Activated T-cell treated with anti-CD3 and anti-CD28 coated beads, Interleukin-2, amount 50 U/mL, for 72 hours (primary cell): ENCODE measurements at regions not wholly inside any gene's neighbourhood (a gene's known extent, or its start where the extent isn't known, plus 50 kb on each side); places are given as distances from the start of the nearest gene placed in this dataset.
"Not testable (repeated sequence)": the region's sequence is repeated elsewhere in the genome, so short reads cannot be mapped to it uniquely, and the experiment has no call there.

Experiments used
- ATAC-seq, 2 donors: fragments of 150-1000 bp; cut with Tn5 transposase; replicated peaks in 1 of 2; 2 replicates each; pipeline ENCODE4 v1.10.0; 2021; ENCODE audit warnings: moderate library complexity in 2 of 2, mild to moderate bottlenecking in 1 of 2
- DNase-seq, 2 donors: peaks; one replicate each; pipeline ENCODE4 v3.0.0; 2021 to 2022; ENCODE audit warnings: mixed read lengths in 1 of 2
- H3K27ac Mint-ChIP-seq: one replicate; pipeline ENCODE4 v1.8.0; 2022; ENCODE audit warnings: mild to moderate bottlenecking, moderate library complexity, mixed read lengths
- H3K27me3 Mint-ChIP-seq: one replicate; pipeline ENCODE4 v1.8.0; 2022; ENCODE audit warnings: low read depth, mixed read lengths
- H3K36me3 Mint-ChIP-seq, 2 donors: one replicate each; pipeline ENCODE4 v1.8.0; 2022; ENCODE audit warnings: mixed read lengths in 2 of 2, mild to moderate bottlenecking in 1 of 2; ENCODE audit not compliant: insufficient read depth in 2 of 2
- H3K4me1 Mint-ChIP-seq: one replicate; pipeline ENCODE4 v1.8.0; 2022; ENCODE audit warnings: low read depth, mixed read lengths
- H3K4me3 Mint-ChIP-seq, 2 donors: one replicate each; pipeline ENCODE4 v1.8.0; 2022; ENCODE audit warnings: mild to moderate bottlenecking in 2 of 2, mixed read lengths in 2 of 2, moderate library complexity in 2 of 2
- H3K9me3 Mint-ChIP-seq, 2 donors: one replicate each; pipeline ENCODE4 v1.8.0; 2022; ENCODE audit warnings: mixed read lengths in 2 of 2

- Mint-ChIP-seq H3K36me3 (no peaks in the 10 kb centered on the region), H3K9me3 (no peaks in the 10 kb centered on the region), H3K27me3 (peaks cover 7% of the 10 kb centered on the region), H3K4me1 (no peaks in the 10 kb centered on the region), H3K27ac (no peak overlapping the region), H3K4me3 (no peak overlapping the region)
- no peak for ATAC-seq
- no peak for DNase-seq
Observed at GRCh38 chr3:107221856-107222255, 155.4 kb upstream of the CCDC54 start.

- no peaks in the 10 kb centered on the region for H3K9me3 Mint-ChIP-seq
- no peaks in the 10 kb centered on the region for H3K4me1 Mint-ChIP-seq
- no peaks in the 10 kb centered on the region for H3K36me3 Mint-ChIP-seq
- DNase-seq (no peak), ATAC-seq (no peak)
- H3K27ac Mint-ChIP-seq = no peak overlapping the region
- H3K27me3 Mint-ChIP-seq = peaks cover 7% of the 10 kb centered on the region
- H3K4me3 Mint-ChIP-seq = no peak overlapping the region
Observed at GRCh38 chr3:107222907-107223306, 154.3 kb upstream of the CCDC54 start.

- Mint-ChIP-seq H3K27ac (no peak overlapping the region), H3K9me3 (no peaks in the 10 kb centered on the region), H3K27me3 (peaks cover 7% of the 10 kb centered on the region), H3K4me3 (no peak overlapping the region), H3K36me3 (no peaks in the 10 kb centered on the region), H3K4me1 (no peaks in the 10 kb centered on the region)
- DNase-seq = no peak
- no peak for ATAC-seq
Observed at GRCh38 chr3:107224026-107224596, 153.1 kb upstream of the CCDC54 start.

GRCh38 chr3:107227091-107227490 is 150.1 kb upstream of the CCDC54 start:
- Mint-ChIP-seq H3K36me3 (no peaks in the 10 kb centered on the region), H3K27ac (no peak overlapping the region), H3K4me3 (no peak overlapping the region), H3K4me1 (no peaks in the 10 kb centered on the region), H3K9me3 (no peaks in the 10 kb centered on the region), H3K27me3 (peaks cover 10% of the 10 kb centered on the region)
- ATAC-seq (no peak), DNase-seq (no peak)

GRCh38 chr3:107233877-107234276 is 143.4 kb upstream of the CCDC54 start:
- not testable (repeated sequence) for DNase-seq, H3K9me3 Mint-ChIP-seq, ATAC-seq, H3K4me3 Mint-ChIP-seq, H3K36me3 Mint-ChIP-seq, H3K27ac Mint-ChIP-seq
- H3K4me1 Mint-ChIP-seq = peaks cover 11% of the 10 kb centered on the region
- peaks cover 19% of the 10 kb centered on the region for H3K27me3 Mint-ChIP-seq

- DNase-seq (no peak), ATAC-seq (no peak)
- H3K9me3 Mint-ChIP-seq = no peaks in the 10 kb centered on the region
- H3K4me3 Mint-ChIP-seq = peak overlapping the region; percentile 55 to 90
- peaks cover 19% of the 10 kb centered on the region for H3K27me3 Mint-ChIP-seq
- peaks cover 16% of the 10 kb centered on the region for H3K4me1 Mint-ChIP-seq
- H3K36me3 Mint-ChIP-seq = no peaks in the 10 kb centered on the region
- peak overlapping the region; percentile 67 for H3K27ac Mint-ChIP-seq
Observed at GRCh38 chr3:107235193-107235927, 141.9 kb upstream of the CCDC54 start.

GRCh38 chr3:107235928-107236315 is 141.3 kb upstream of the CCDC54 start:
- DNase-seq (peak; percentile 51 to 67), ATAC-seq (peak; percentile 71 to 84)
- no peaks in the 10 kb centered on the region for H3K9me3 Mint-ChIP-seq
- peaks cover 20% of the 10 kb centered on the region for H3K4me1 Mint-ChIP-seq
- H3K4me3 Mint-ChIP-seq = peak overlapping the region; percentile 55 to 90
- peaks cover 19% of the 10 kb centered on the region for H3K27me3 Mint-ChIP-seq
- no peaks in the 10 kb centered on the region for H3K36me3 Mint-ChIP-seq
- H3K27ac Mint-ChIP-seq = peak overlapping the region; percentile 67

- Mint-ChIP-seq H3K4me1 (peaks cover 26% of the 10 kb centered on the region), H3K9me3 (no peaks in the 10 kb centered on the region), H3K27me3 (peaks cover 18% of the 10 kb centered on the region), H3K36me3 (no peaks in the 10 kb centered on the region), H3K4me3 (no peak overlapping the region), H3K27ac (no peak overlapping the region)
- DNase-seq (no peak), ATAC-seq (no peak)
Observed at GRCh38 chr3:107236655-107237337, 140.4 kb upstream of the CCDC54 start.

- ATAC-seq = no peak
- Mint-ChIP-seq H3K4me3 (peak overlapping the region in 1 of 2 donors; percentile 27), H3K27ac (no peak overlapping the region)
Observed at GRCh38 chr3:107238787-107239186, 138.5 kb upstream of the CCDC54 start.

GRCh38 chr3:107239703-107240102 is 137.5 kb upstream of the CCDC54 start:
- Mint-ChIP-seq H3K9me3 (no peaks in the 10 kb centered on the region), H3K36me3 (no peaks in the 10 kb centered on the region), H3K27me3 (peaks cover 13% of the 10 kb centered on the region), H3K27ac (no peak overlapping the region), H3K4me3 (peak overlapping the region; percentile 89 to 94), H3K4me1 (peaks cover 26% of the 10 kb centered on the region)
- ATAC-seq = no peak
- DNase-seq = no peak

More at GRCh38 chr3:107238787-107239186, 138.5 kb upstream of the CCDC54 start:
- Mint-ChIP-seq H3K27me3 (peaks cover 13% of the 10 kb centered on the region), H3K36me3 (no peaks in the 10 kb centered on the region), H3K9me3 (no peaks in the 10 kb centered on the region), H3K4me1 (peaks cover 26% of the 10 kb centered on the region)
- DNase-seq = no peak

- DNase-seq (peak; percentile 80 to 82), ATAC-seq (peak; percentile 92 to 96)
- peak overlapping the region; percentile 89 to 94 for H3K4me3 Mint-ChIP-seq
- peaks cover 25% of the 10 kb centered on the region for H3K4me1 Mint-ChIP-seq
- H3K27ac Mint-ChIP-seq = peak overlapping the region; percentile 33
- H3K9me3 Mint-ChIP-seq = no peaks in the 10 kb centered on the region
- no peaks in the 10 kb centered on the region for H3K36me3 Mint-ChIP-seq
- H3K27me3 Mint-ChIP-seq = peaks cover 12% of the 10 kb centered on the region
Observed at GRCh38 chr3:107240183-107241091, 136.8 kb upstream of the CCDC54 start.

GRCh38 chr3:107241217-107241616 is 136.0 kb upstream of the CCDC54 start:
- peak overlapping the region; percentile 89 to 94 for H3K4me3 Mint-ChIP-seq
- H3K9me3 Mint-ChIP-seq = no peaks in the 10 kb centered on the region
- no peaks in the 10 kb centered on the region for H3K36me3 Mint-ChIP-seq
- peaks cover 17% of the 10 kb centered on the region for H3K4me1 Mint-ChIP-seq
- DNase-seq (peak; percentile 5 to 7), ATAC-seq (peak; percentile 27 to 35)
- H3K27me3 Mint-ChIP-seq = peaks cover 7% of the 10 kb centered on the region
- H3K27ac Mint-ChIP-seq = no peak overlapping the region
